ENCODE measurements at regions not wholly inside any gene's neighbourhood (a gene's known extent, or its start where the extent isn't known, plus 50 kb on each side); places are given as distances from the start of the nearest gene placed in this dataset.

DNA sequence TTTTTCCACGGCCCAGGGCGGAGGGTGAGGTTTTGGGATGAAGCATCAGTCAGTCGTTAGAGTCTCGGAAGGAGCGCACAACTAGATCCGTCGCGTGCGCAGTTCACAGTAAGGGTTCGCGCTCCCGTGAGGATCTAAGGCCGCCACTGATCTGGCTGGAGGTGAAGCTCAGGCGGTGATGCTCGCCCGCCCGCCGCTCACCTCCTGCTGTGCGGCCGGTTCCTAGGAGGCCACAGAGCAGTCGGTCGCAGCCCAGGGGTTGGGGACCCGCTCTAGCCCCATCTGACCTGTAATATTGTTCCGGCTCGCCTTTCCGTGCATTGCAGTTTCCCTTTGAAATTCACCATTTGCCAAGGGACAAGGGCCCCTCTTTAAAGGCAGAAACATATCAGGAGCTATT lies 244.7 kb downstream of the TFAP2C start:
- ATAC-seq (replicated peaks) (no peak), DNase-seq (no peak)
- peaks cover 0 to 4% of the 10 kb centered on the region in 2 donors for H3K27me3 Mint-ChIP-seq
- no peaks in the 10 kb centered on the region for H3K36me3 Mint-ChIP-seq (ENCODE audit: insufficient read depth)
- H3K4me1 Mint-ChIP-seq (ENCODE audit: low read depth in 2 of 2), result no peaks in the 10 kb centered on the region
- no peak overlapping the region for H3K4me3 Mint-ChIP-seq
- peaks cover 0 to 7% of the 10 kb centered on the region in 2 donors for H3K9me3 Mint-ChIP-seq
- no peak overlapping the region for H3K27ac Mint-ChIP-seq

DNA sequence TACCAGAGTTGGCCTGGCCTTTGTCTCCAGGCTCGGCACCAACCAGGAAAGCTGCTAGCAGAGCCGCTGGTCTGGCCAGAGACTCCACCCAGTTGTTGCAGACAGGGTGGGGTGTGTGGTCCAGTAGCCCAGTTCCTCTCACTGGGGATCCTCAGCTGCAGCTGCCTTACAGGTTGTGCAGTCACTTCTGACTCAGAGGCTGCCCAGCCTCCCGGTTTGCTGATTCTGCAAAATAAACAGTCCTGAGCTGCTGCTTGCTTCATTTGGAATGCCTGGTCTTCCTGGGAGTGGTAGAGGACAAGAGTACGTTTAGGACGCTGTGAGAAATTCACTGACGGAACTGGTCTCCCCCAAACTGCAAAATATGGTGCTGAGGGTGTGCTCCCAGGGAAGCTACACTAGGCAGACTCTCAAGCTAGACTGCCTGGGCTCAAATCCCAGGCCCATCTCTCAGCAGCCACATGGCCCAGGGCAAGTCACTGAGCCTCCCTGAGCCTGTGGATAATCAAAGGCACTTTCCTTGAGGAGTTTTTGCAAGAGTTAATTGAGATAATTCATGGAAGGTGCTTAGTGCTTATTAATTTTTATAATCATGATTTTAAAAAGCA lies 246.1 kb downstream of the TFAP2C start:
- H3K4me3 Mint-ChIP-seq, result no peak overlapping the region
- H3K4me1 Mint-ChIP-seq (ENCODE audit: low read depth in 2 of 2), result no peaks in the 10 kb centered on the region
- DNase-seq (no peak), ATAC-seq (replicated peaks) (no peak)
- no peaks in the 10 kb centered on the region for H3K36me3 Mint-ChIP-seq (ENCODE audit: insufficient read depth)
- peaks cover 0 to 4% of the 10 kb centered on the region in 2 donors for H3K27me3 Mint-ChIP-seq
- peaks cover 0 to 10% of the 10 kb centered on the region in 2 donors for H3K9me3 Mint-ChIP-seq
- H3K27ac Mint-ChIP-seq, result no peak overlapping the region

DNA sequence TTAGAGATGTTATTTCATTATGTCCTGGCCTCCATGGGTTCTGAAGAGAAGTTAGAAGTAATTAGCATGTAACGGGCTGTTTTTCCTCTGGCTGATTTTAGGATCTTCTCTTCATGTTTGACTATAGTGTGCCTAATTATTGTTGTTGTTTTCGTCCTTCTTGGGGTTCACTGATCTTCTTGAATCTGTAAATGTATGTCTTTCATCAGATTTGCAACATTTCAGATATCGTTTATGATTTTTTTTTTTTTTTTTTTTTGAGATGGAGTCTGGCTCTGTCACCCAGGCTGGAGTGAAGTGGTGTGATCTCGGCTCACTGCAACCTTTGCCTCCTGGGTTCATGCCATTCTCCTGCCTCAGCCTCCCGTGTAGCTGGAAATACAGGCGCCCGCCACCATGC lies 246.7 kb downstream of the TFAP2C start:
- H3K4me1 Mint-ChIP-seq (ENCODE audit: low read depth in 2 of 2), result no peaks in the 10 kb centered on the region
- DNase-seq (no peak), ATAC-seq (replicated peaks) (no peak)
- no peak overlapping the region for H3K4me3 Mint-ChIP-seq
- H3K36me3 Mint-ChIP-seq (ENCODE audit: insufficient read depth), result no peaks in the 10 kb centered on the region
- H3K27me3 Mint-ChIP-seq, result peaks cover 0 to 4% of the 10 kb centered on the region in 2 donors
- H3K9me3 Mint-ChIP-seq, result peaks cover 0 to 10% of the 10 kb centered on the region in 2 donors
- H3K27ac Mint-ChIP-seq, result no peak overlapping the region

DNA sequence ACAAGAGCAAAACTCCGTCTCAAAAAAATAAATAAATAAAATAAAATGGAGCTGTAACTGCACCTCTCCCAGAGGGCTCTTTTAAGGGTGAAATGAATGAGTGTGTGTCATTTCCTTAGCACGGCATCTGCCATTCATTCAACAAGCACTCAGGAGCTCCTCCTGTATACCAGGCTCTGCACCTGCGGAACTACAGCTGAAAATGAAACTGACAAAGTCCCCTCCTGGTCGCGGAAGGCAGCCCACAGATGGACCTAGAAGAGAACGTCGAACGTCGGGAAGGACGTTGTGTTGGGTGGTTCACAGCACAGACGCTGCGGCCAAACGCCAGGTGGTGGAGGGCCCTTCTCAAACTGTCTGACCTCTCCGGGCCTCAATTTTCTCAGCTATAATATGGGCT lies 256.4 kb downstream of the TFAP2C start:
- H3K4me1 Mint-ChIP-seq (ENCODE audit: low read depth in 2 of 2), result no peaks in the 10 kb centered on the region
- H3K27me3 Mint-ChIP-seq, result peaks cover 4 to 18% of the 10 kb centered on the region in 2 donors
- no peaks in the 10 kb centered on the region for H3K36me3 Mint-ChIP-seq (ENCODE audit: insufficient read depth)
- no peak overlapping the region for H3K4me3 Mint-ChIP-seq
- peaks cover 2 to 11% of the 10 kb centered on the region in 2 donors for H3K9me3 Mint-ChIP-seq
- no peak for DNase-seq
- no peak overlapping the region for H3K27ac Mint-ChIP-seq
- ATAC-seq (replicated peaks), result no peak

DNA sequence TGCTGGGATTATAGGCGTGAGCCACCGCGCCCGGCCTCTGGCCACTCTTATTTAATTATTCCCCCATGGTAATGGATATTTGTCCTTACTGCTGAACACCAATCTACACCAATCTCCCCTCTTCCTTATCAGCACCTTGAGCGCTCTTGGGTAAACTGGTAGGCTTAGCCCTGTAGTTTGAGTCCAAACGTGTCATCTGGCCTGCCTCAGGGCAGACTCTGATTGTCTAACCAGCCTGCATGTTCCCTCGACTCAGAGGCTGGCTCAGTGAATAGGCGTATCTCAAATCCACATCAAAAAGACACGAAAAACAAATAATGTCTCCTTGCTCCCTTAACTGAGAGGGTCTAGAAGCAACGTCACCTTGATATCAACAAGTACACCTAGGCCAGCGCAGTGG lies 260.9 kb downstream of the TFAP2C start:
- H3K27ac Mint-ChIP-seq, result no peak overlapping the region
- peaks cover 0 to 18% of the 10 kb centered on the region in 2 donors for H3K27me3 Mint-ChIP-seq
- H3K9me3 Mint-ChIP-seq, result peaks cover 0 to 11% of the 10 kb centered on the region in 2 donors
- ATAC-seq (replicated peaks) (no peak), DNase-seq (no peak)
- no peaks in the 10 kb centered on the region for H3K36me3 Mint-ChIP-seq (ENCODE audit: insufficient read depth)
- peaks cover 0 to 2% of the 10 kb centered on the region in 2 donors for H3K4me1 Mint-ChIP-seq (ENCODE audit: low read depth in 2 of 2)
- H3K4me3 Mint-ChIP-seq, result no peak overlapping the region

DNA sequence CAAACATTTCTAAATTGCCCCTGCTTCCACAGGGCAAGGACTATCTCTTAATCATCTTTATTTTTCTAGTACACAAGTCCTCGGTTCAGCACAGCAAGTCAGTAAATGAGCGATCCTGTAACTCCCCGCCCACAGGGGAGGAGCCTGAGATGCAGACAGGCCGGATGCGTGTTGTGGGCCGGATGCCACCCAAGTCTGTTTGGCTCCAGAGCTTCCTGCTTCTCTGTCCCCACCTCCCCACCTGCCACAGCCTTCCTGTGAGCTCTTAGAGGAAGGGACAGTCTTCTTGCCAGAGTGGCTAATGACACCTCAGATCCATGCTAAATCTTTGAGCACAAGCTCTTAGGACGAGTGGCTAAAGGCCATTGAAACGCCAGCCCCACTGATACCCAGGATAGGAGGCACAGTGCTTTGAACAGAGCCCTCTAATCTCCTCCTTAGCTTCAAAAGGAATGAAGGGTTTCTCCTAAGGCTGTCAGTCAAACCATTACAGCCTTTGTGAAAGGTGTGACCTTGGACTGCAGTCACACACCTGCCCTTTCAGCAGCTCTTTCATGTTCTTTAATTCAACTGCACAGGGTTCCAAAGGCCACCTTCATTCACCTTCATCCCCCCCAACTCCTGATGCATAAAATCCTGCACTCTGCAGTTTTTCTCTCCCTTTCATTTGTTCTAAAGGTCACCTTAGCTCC lies 264.3 kb downstream of the TFAP2C start:
- ATAC-seq (replicated peaks) (no peak), DNase-seq (no peak)
- Mint-ChIP-seq H3K36me3 (ENCODE audit: insufficient read depth) (no peaks in the 10 kb centered on the region), H3K4me3 (no peak overlapping the region), H3K27ac (no peak overlapping the region), H3K9me3 (peaks cover 0 to 1% of the 10 kb centered on the region in 2 donors), H3K4me1 (ENCODE audit: low read depth in 2 of 2) (peaks cover 0 to 2% of the 10 kb centered on the region in 2 donors), H3K27me3 (peaks cover 4 to 5% of the 10 kb centered on the region in 2 donors)

DNA sequence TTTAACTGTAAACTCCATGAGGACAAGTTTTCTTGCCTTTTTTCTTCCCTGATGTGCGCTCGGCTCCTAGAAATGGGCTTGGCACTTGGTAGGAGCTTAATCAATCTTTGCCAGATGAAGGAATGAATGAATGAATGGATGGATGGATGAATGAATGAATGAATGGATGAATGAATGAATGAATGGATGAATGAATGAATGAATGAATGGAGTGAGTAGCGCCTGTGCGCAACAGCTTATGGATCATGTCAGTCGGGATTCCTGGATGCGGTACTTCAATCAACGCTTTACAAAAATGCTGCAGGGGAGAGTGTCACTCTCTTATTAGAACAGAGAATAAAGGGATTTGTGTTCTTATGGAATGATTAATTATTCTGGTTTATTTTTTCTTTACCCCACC lies 267.3 kb downstream of the TFAP2C start:
- no peak overlapping the region for H3K4me3 Mint-ChIP-seq
- ATAC-seq (replicated peaks), result no peak

DNA sequence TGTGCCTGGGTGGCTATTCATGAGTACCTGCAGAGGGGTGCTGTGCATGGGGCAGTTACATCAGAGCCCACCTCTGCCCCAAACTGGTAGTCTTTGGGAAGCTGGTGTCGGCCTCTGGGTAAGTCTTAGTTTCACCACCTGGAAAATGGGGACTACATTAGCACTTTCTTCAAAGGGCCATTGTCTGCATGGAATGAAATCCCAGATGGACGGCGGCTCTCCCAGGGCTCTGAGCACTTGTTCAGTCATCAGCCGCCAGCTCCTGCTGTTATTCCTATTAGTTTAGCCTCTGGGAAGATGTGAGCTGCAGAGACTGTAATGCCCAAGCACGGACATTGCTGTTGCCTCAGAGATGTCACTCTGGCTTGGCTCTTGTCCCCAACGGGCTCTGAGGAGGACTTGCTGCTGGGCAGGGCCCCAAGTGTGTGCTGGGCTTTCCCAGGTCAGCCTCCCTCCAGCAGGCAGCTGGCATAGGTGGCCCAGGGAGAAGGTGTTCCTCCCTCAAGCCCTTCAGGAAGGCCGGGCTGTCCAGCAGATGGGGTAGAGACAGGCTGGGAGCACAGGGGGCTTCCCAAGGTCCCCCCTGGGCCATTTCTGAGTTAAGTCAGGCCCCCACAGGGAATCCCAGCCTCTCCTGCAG lies 268.3 kb downstream of the TFAP2C start:
- H3K4me3 Mint-ChIP-seq, result no peak overlapping the region
- peaks cover 0 to 2% of the 10 kb centered on the region in 2 donors for H3K4me1 Mint-ChIP-seq (ENCODE audit: low read depth in 2 of 2)
- H3K36me3 Mint-ChIP-seq (ENCODE audit: insufficient read depth), result no peaks in the 10 kb centered on the region
- peaks cover 3 to 13% of the 10 kb centered on the region in 2 donors for H3K9me3 Mint-ChIP-seq
- ATAC-seq (replicated peaks) (no peak), DNase-seq (no peak)
- no peak overlapping the region for H3K27ac Mint-ChIP-seq
- H3K27me3 Mint-ChIP-seq, result peaks cover 19 to 26% of the 10 kb centered on the region in 2 donors

More for the DNA sequence above, 267.3 kb downstream of the TFAP2C start:
- peaks cover 19 to 26% of the 10 kb centered on the region in 2 donors for H3K27me3 Mint-ChIP-seq
- H3K9me3 Mint-ChIP-seq, result peaks cover 3 to 13% of the 10 kb centered on the region in 2 donors
- H3K4me1 Mint-ChIP-seq (ENCODE audit: low read depth in 2 of 2), result peaks cover 0 to 2% of the 10 kb centered on the region in 2 donors
- no peak for DNase-seq
- no peaks in the 10 kb centered on the region for H3K36me3 Mint-ChIP-seq (ENCODE audit: insufficient read depth)
- no peak overlapping the region for H3K27ac Mint-ChIP-seq

DNA sequence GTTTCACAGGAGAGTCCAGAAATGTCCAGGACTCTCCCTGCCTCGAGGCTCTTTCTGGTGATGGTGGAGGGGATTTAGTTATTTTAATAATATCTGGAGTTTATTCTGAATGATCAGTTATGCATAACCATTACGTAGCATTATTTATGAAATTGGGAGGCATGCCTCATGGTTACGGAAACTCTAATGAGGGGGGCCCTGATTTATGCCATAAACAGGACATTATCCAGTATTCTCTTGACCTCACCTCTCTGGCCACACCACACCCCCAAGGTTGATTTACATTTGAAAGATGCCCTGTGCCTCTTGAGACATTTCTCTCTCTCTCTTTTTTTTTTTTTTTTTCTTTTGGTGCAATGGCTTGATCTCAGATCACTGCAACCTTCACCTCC lies 268.8 kb downstream of the TFAP2C start:
- H3K9me3 Mint-ChIP-seq, result peaks cover 3 to 13% of the 10 kb centered on the region in 2 donors
- no peak overlapping the region for H3K27ac Mint-ChIP-seq
- H3K4me1 Mint-ChIP-seq (ENCODE audit: low read depth in 2 of 2), result peaks cover 0 to 2% of the 10 kb centered on the region in 2 donors
- no peaks in the 10 kb centered on the region for H3K36me3 Mint-ChIP-seq (ENCODE audit: insufficient read depth)
- DNase-seq, result no peak
- H3K27me3 Mint-ChIP-seq, result peaks cover 19 to 26% of the 10 kb centered on the region in 2 donors
- no peak overlapping the region for H3K4me3 Mint-ChIP-seq
- ATAC-seq (replicated peaks), result no peak

DNA sequence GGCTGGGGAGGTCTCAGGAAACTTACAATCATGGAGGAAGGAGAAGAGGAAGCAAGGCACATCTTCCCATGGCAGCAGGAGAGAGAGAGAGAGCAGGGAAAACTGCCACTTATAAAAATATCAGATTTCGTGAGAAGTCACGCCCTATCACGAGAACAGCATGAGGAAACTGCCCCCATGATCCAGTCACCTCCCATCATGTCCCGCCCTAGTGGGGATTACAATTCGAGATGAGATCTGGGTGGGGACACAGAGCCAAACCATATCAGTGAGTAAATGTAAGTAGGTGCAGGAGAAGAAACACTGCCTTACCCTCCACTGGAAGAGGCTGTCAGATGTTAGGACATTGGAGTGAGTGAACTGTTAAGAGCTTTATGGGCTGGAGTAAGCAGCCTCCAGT lies 270.4 kb downstream of the TFAP2C start:
- Mint-ChIP-seq H3K4me3 (no peak overlapping the region), H3K36me3 (ENCODE audit: insufficient read depth) (no peaks in the 10 kb centered on the region), H3K4me1 (ENCODE audit: low read depth in 2 of 2) (no peaks in the 10 kb centered on the region), H3K9me3 (peaks cover 3 to 13% of the 10 kb centered on the region in 2 donors), H3K27me3 (peaks cover 19 to 26% of the 10 kb centered on the region in 2 donors), H3K27ac (no peak overlapping the region)
- DNase-seq (no peak), ATAC-seq (replicated peaks) (no peak)

DNA sequence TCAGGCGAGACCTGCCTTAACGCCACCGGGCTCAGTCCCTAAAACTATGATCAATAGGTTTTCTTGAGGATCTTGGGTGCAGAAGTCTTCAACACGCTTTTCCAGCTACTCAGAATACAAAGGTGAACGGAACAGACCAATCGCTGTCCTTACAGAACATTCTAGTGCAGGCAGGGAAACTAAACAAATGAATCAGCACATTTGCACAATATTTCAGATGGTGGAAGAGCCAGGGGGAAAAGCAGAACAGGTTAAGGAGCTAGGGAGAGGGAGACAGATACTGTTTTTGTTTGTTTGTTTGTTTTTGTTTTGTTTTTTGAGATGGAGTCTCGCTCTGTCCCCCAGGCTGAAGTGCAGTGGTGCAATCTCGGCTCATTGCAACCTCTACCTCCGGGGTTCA lies 271.1 kb downstream of the TFAP2C start:
- no peak for DNase-seq
- Mint-ChIP-seq H3K27me3 (peaks cover 19 to 26% of the 10 kb centered on the region in 2 donors), H3K4me3 (no peak overlapping the region), H3K9me3 (peaks cover 2 to 13% of the 10 kb centered on the region in 2 donors), H3K36me3 (ENCODE audit: insufficient read depth) (no peaks in the 10 kb centered on the region), H3K4me1 (ENCODE audit: low read depth in 2 of 2) (no peaks in the 10 kb centered on the region), H3K27ac (no peak overlapping the region)
- ATAC-seq (replicated peaks), result no peak

DNA sequence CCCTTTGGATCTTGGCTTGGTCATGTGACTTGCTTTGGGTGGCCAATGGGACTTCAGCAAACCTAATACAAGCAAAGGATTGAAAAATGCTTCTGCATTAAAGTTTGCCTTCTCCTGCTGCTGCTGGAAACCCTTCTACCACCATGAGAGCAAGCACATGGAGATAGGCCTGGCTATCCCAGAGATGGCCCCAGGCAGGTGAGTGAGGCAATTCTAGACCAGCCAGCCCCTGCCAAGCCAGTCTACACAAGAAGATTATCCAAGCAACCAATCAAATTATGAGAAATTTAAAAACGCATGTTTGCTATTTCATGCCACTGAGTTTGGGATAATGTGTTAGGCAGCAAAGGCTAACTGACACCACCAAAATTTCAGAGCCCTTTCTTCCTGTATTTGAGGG lies 274.3 kb downstream of the TFAP2C start:
- no peak for DNase-seq
- Mint-ChIP-seq H3K36me3 (ENCODE audit: insufficient read depth) (no peaks in the 10 kb centered on the region), H3K27me3 (peaks cover 19 to 22% of the 10 kb centered on the region in 2 donors), H3K4me1 (ENCODE audit: low read depth in 2 of 2) (no peaks in the 10 kb centered on the region), H3K4me3 (no peak overlapping the region), H3K27ac (no peak overlapping the region), H3K9me3 (peaks cover 2 to 13% of the 10 kb centered on the region in 2 donors)
- ATAC-seq (replicated peaks), result no peak

DNA sequence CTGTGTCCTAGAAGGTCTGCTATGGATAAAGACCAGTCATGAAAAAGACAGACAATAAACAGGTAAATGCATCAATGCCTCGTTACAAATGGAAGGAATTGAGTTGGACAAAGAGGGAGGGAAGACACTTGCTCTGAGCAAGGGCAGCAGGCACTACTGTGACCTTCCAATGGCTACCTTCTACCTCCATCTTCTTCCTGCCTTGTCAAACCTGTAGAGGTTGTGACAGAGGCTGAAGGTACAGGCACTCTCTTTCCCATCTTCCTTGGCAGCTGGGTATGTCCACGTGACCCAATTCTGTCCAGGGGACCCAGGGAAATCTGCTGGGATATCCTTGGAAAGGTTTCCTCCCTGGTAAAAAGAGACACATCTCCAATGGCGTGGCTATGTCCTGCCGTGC lies 274.8 kb downstream of the TFAP2C start:
- Mint-ChIP-seq H3K9me3 (peaks cover 2 to 16% of the 10 kb centered on the region in 2 donors), H3K4me3 (no peak overlapping the region), H3K4me1 (ENCODE audit: low read depth in 2 of 2) (no peaks in the 10 kb centered on the region), H3K36me3 (ENCODE audit: insufficient read depth) (no peaks in the 10 kb centered on the region), H3K27ac (no peak overlapping the region), H3K27me3 (peaks cover 17 to 18% of the 10 kb centered on the region in 2 donors)
- DNase-seq (no peak), ATAC-seq (replicated peaks) (no peak)
